Panc1 (cell line): ENCODE measurements at regions not wholly inside any gene's neighbourhood (a gene's known extent, or its start where the extent isn't known, plus 50 kb on each side); places are given as distances from the start of the nearest gene placed in this dataset.

ENCODE experiments used
- ATAC-seq: fragments of 200-7000 bp; cut with Tn5 transposase; 2 replicates; pipeline ENCODE4 v1.9.1; 2020; ENCODE audit warnings: mild to moderate bottlenecking, moderate library complexity
- BruUV-seq: library from RNA; stranded (reverse); fragments of 400-500 nt; replicated peaks from 2 replicates; lab custom pipeline; 2021; lab: Mats Ljungman, UMichigan
- CTCF ChIA-PET: fragments of 300-600 bp; sonication (Branson Sonifier 250); formaldehyde crosslinking; loops from one replicate; lab custom pipeline; 2022; ENCODE audit warnings: antibody characterized with exemption; lab: Charles Lee
- POLR2A ChIA-PET: fragments of 300-600 bp; sonication (Branson Sonifier 250); formaldehyde crosslinking; loops from one replicate; lab custom pipeline; 2022; ENCODE audit warnings: antibody characterized with exemption; lab: Charles Lee
- DNase-seq: peaks from one replicate; pipeline ENCODE4 v3.0.0-alpha.2; 2010; ENCODE audit warnings: low read depth, low spot score
- H3K27ac ChIP-seq: 2 replicates; pipeline ENCODE4 v1.5.1; 2011; ENCODE audit warnings: mild to moderate bottlenecking, low read length, inconsistent platforms
- H3K27me3 ChIP-seq: fragments of 200-500 bp; sonication (Bioruptor generic); 2 replicates; pipeline ENCODE4 v1.6.0; 2014; ENCODE audit warnings: low read length, inconsistent platforms; ENCODE audit not compliant: control insufficient read depth, insufficient read depth
- H3K36me3 ChIP-seq: fragments of 200-500 bp; sonication (Bioruptor generic); 2 replicates; pipeline ENCODE4 v1.5.1; 2014; ENCODE audit warnings: inconsistent platforms, mild to moderate bottlenecking, low read length, moderate library complexity; ENCODE audit not compliant: control insufficient read depth, insufficient read depth
- H3K4me1 ChIP-seq: 2 replicates; pipeline ENCODE4 v1.5.1; 2011; ENCODE audit warnings: inconsistent platforms, mild to moderate bottlenecking, low read length, moderate library complexity; ENCODE audit not compliant: control insufficient read depth, insufficient read depth
- H3K4me3 ChIP-seq, 2 experiments: 2 replicates each; pipeline ENCODE4 v1.5.1; 2011 to 2012; ENCODE audit warnings: low read depth in 2 of 2, low read length in 2 of 2, mild to moderate bottlenecking in 2 of 2, inconsistent platforms in 1 of 2, moderate library complexity in 1 of 2
- H3K9me3 ChIP-seq: fragments of 200-500 bp; sonication (Bioruptor generic); 2 replicates; pipeline ENCODE4 v1.5.1; 2014; ENCODE audit warnings: low read depth, mild to moderate bottlenecking, inconsistent platforms, low read length, moderate library complexity; ENCODE audit not compliant: control insufficient read depth, insufficient read depth
- CTCF ChIP-seq: fragments of 450-650 bp; IDR thresholded peaks from 2 replicates; pipeline ENCODE4 v1.5.1; 2017; ENCODE audit warnings: mild to moderate bottlenecking
- POLR2AphosphoS5 ChIP-seq: IDR thresholded peaks from 2 replicates; pipeline ENCODE4 v1.6.1; 2012; ENCODE audit warnings: mild to moderate bottlenecking, low read depth, low read length, moderate library complexity
- REST ChIP-seq, 2 experiments: IDR thresholded peaks; 2 replicates each; pipeline ENCODE4 v1.6.1; 2011 to 2012; ENCODE audit warnings: low read depth in 2 of 2, control low read depth in 1 of 2, low read length in 1 of 2, mild to moderate bottlenecking in 1 of 2, moderate library complexity in 1 of 2; ENCODE audit not compliant: insufficient read depth in 1 of 2
- SIN3A ChIP-seq: IDR thresholded peaks from 2 replicates; pipeline ENCODE4 v1.6.1; 2012; ENCODE audit warnings: low read depth, mild to moderate bottlenecking, low read length, moderate library complexity, borderline replicate concordance; ENCODE audit not compliant: insufficient read depth
- TCF7L2 ChIP-seq: IDR thresholded peaks from 2 replicates; pipeline ENCODE4 v1.6.1; 2011; ENCODE audit warnings: mild to moderate bottlenecking, low read depth, low read length, inconsistent platforms
- in situ Hi-C: cut with HindIII; loops from 2 replicates; pipeline ENCODE4 v1.10.0; 2016; ENCODE audit warnings: low sequenced_read_pairs, low pct_unique_long_range_greater_than_20kb
- intact Hi-C: fragments of 100-400 bp; cut with micrococcal nuclease; formaldehyde crosslinking; loops from one replicate; pipeline ENCODE4 v1.10.0; 2022; ENCODE audit not compliant: unreplicated experiment

- H3K27me3 ChIP-seq = no peaks in the 10 kb centered on the region
- no peak overlapping the region for H3K4me3 ChIP-seq
- no TSS peak for BruUV-seq
- CTCF ChIA-PET = no interaction called here
- H3K9me3 ChIP-seq = no peaks in the 10 kb centered on the region
- no peaks in the 10 kb centered on the region for H3K4me1 ChIP-seq
- POLR2A ChIA-PET = no interaction called here
- H3K36me3 ChIP-seq = no peaks in the 10 kb centered on the region
- in situ Hi-C loops = no loop called here
- intact Hi-C loops = no loop called here
- no peak for TF ChIP-seq POLR2AphosphoS5
- TF ChIP-seq TCF7L2 = no peak
- no peak for TF ChIP-seq SIN3A
- no peak for TF ChIP-seq CTCF
- H3K27ac ChIP-seq = no peak overlapping the region
- no peak for ATAC-seq
- no peak for DNase-seq
Measured at GRCh38 chr12:23473071-23473470, 476.4 kb downstream of the SOX5 start.

GRCh38 chr12:23474438-23474976, 475.0 kb downstream of the SOX5 start:
- no peak for ATAC-seq
- CTCF ChIA-PET = no interaction called here
- intact Hi-C loops = no loop called here

More at GRCh38 chr12:23474438-23474976, 475.0 kb downstream of the SOX5 start:
- POLR2A ChIA-PET = no interaction called here
- in situ Hi-C loops = no loop called here
- no peak for DNase-seq
- H3K27me3 ChIP-seq = no peaks in the 10 kb centered on the region
- BruUV-seq = no TSS peak
- TF ChIP-seq SIN3A (no peak), CTCF (no peak), POLR2AphosphoS5 (no peak), TCF7L2 (no peak), REST (IDR thresholded peaks at IDR 0.05; ENCODE audit: insufficient read depth in 1 of 2, low read depth in 2 of 2, low read length in 1 of 2) (no peak)
- H3K4me3 ChIP-seq = no peak overlapping the region
- H3K9me3 ChIP-seq = no peaks in the 10 kb centered on the region
- no peak overlapping the region for H3K27ac ChIP-seq
- H3K36me3 ChIP-seq = no peaks in the 10 kb centered on the region
- H3K4me1 ChIP-seq = no peaks in the 10 kb centered on the region
